Cardiac septum (tissue), 1 donor: ENCODE measurements at regions not wholly inside any gene's neighbourhood (a gene's known extent, or its start where the extent isn't known, plus 50 kb on each side); places are given as distances from the start of the nearest gene placed in this dataset.
"Not testable (repeated sequence)": the region's sequence is repeated elsewhere in the genome, so short reads cannot be mapped to it uniquely, and the experiment has no call there.

Experiments used
- DNase-seq: peaks from one replicate; pipeline ENCODE4 v3.0.0-alpha.2; 2020; ENCODE audit warnings: low spot score
- intact Hi-C: fragments of 100-400 bp; cut with DNase I; formaldehyde crosslinking; loops from one replicate; pipeline ENCODE4 v1.14.0; 2022
- donor health status: DM: no; HTN: no; CAD: no.

DNA sequence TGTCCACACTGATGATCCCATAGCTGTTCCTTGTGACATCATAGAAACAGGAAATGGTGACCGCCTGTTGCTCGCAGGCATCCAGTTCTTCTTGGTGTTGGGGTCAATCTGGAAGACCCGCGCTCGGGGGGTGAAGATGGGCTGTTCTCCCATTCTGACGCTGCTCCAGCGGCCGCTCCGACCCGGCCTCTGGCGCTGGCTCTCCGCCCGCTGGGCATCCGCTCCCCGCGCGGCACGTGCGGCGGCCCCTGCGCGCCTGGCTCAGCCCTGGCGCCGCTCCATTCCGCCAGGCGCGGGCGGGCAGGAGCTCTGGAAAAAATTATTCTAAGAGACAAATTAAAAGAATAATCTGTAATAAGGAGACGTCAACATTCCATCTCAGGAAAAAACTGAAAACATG is 761.1 kb downstream of the TMEM121 start:
- intact Hi-C loops, result no loop called here
- DNase-seq, result no peak

DNA sequence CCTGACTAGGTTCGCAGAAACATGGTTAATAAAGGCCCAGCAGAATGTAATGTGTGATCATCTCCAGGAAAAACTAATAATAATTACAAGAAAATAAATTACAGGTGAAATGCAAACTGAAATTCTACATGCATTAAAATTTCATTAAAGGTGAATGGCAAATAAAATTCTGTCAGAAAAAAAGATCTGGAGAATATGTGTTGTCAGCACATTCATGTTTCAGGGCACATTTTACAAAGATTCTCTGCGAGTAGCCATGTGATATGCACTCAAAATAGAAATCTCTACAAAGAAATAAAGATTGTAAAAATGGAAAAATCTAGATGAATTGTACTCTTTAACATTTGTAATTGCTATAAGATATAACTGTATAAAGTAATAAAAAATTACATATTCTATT is 765.2 kb downstream of the TMEM121 start:
- no peak for DNase-seq
- intact Hi-C loops, result no loop called here

DNA sequence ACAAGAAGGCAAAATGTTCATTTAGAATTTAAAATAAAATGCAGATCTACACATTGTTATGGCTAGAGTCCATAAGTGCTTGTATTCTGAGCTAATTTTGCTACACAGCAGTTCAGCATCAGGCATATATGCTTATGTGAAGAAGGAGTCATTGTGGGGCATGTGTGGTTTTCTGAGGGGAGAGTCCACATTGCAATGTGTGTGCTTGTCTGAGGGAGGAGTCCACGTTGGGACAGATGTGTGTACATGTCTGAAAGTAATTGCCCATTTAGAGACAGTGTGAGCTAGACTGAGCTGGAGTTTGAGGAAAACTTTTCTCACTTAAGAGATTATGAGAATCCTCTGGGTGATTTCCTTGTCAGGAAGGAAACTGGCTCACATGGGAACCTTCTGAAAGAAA is 767.9 kb downstream of the TMEM121 start:
- intact Hi-C loops, result no loop called here
- no peak for DNase-seq

DNA sequence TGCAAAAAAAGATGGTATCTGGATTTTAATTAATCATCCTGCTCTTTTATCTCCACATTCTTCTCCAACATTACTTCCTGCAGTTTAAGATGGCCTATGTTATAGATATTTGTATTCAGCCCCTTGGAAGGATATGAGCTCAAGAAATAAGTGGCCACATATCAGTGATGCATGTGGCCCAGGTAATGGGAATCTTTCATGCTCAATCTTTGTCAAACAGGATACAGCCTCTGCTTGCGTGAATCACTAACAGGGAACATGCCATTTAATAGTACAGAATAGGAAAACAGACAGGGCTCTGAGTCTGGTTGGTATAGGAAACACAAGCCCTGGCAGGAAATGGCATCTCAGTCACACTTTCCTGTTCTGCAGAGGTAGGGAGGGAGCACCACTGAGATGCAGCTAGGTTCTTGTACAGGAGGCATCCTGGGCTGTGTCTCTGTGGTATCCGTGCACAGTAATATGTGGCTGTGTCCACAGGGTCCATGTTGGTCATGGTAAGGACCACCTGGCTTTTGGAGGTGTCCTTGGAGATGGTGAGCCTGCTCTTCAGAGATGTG is 774.6 kb downstream of the TMEM121 start:
- intact Hi-C loops, DNase-seq: not testable (repeated sequence)

DNA sequence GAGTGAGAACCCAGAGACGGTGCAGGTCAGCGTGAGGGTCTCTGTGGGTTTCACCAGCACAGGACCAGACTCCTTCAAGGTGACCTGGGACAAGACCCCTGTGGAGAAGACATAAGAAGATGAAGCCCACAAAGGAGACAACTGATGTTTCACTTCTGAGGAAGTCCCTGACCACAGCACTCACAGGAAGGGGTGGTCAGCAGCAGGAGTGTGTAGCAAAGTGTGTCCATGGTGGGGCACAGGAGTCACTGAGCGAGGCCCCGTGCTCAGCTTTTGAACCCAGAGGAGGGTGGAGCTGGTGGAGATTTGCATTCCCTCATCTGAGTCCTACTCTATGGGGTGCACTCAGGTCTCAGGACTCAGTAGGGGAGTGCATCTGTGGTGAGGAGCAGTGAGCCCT is 775.2 kb downstream of the TMEM121 start:
- DNase-seq, intact Hi-C loops: not testable (repeated sequence)

DNA sequence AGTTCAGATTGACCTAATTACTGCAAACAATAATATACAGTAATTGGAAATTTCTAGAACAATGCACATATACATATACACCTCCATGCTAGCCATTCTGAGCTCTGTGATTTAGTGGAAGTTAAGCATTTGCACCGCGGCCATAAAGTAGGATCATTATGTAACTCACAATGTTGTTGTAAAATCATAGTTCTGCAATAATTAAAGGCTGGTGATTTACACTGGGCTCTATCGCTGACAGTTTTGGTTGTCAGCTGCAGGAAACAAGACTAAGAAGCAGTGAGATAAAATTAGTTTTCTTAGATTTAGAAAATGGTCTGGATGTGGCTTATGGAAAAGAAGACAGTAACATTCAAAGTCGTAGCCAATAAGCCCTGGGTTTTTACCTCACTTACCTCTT is 776.3 kb downstream of the TMEM121 start:
- intact Hi-C loops, result no loop called here

DNA sequence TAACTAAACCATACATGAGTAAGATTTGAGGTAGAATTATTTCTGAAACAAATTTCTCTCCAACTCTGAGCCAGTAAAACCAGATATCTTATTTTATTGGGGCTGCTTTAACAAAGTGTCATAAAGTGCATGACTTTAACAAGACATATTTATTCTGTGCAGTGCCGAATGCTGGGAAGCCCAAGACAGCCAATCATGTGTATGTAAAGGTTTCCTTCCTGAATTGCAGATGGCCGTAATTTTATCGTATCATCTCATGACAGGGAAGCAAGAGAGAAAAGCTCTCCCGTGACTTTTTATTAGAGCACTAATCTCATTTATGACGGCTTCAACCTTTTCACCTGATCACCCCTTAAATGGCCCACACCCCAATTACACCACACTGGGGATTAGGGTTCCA is 777.9 kb downstream of the TMEM121 start:
- no peak for DNase-seq

More for the DNA sequence above, 776.3 kb downstream of the TMEM121 start:
- no peak for DNase-seq

DNA sequence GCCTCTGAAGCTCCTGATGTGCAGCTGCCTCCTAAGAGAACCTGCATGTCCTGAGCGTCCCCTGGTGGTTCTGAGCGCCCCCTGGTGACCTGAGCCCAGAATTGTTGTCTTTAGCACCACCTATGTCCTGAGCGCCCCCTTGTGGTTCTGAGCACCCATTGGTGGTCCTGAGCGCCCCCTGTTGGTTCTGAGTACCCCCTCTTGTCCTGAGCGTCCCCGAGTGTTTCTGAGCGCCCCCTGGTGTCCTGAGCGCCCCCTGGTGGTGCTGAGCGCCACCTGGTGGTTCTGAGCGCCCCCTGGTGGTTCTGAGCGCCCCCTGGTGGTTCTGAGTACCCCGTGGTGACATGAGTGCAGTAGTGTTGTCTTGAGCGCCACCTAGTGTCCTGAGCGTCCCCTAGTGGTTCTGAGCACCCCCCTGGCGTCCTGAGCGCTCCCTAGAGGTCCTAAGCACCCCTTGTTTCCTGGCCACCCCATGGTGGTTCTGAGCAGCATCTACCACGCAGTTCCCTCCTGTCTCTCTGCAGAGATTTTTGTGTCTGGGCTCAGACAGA is 782.5 kb downstream of the TMEM121 start:
- intact Hi-C loops, result no loop called here
- no peak for DNase-seq

More for the DNA sequence above, 777.9 kb downstream of the TMEM121 start:
- intact Hi-C loops, result no loop called here

DNA sequence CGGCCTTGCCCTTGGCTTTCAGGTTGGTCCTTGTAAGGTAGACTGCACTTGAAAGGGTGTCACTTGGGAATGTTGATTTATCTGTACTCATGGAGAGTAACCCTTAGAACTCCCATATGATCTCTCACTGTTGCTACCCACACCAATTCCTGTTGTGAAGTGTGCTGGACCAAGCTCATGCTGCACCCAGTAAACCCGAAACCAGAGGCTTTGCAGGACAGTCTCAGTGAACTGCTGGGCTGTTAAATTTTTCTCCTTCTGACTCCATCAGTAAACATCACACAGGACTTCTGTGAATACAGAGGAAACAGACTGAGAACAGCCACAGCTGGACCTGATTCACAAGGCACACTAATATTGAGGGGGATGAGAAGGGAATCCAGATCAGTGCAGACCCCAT is 783.0 kb downstream of the TMEM121 start:
- no peak for DNase-seq
- intact Hi-C loops, result no loop called here

DNA sequence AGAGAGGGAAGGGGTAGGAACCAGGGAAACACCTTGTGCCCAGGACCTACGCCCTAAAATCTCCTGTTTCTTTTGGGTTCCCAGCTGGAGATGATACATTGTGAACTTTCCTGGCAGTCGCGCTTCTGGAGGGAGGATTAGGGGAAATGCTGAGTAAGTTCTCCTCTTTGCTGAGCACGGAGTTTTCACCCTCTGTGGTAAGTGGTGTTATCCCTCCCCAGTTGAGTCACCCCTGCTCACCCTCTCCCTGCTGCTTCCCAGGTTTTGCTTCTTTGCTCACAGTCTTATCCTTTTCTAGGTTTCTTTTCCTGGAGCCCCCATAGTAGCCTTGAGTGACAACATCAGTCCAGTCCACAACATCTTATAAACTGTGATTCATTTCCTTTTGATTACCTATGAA is 789.1 kb downstream of the TMEM121 start:
- DNase-seq, result no peak
- intact Hi-C loops, result no loop called here

DNA sequence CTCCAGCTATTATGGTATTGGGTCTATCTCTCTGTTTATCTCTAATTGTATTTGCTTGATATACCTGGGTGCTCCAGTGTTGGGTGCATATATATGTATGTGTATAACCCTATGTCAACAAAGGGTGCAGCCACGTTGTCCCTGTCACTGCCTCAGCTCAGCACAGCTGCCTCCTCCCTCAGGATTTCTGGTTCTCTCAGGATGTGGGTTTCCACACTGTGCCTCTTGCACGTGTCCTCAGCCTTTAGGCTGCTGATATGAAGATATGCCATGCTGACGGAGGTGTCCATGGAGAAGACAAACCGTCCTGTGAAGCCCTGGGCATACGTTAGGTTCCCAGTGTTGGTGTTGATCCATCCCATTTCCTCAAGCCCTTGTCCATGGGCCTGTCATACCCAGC is 791.2 kb downstream of the TMEM121 start:
- intact Hi-C loops, result no loop called here
- no peak for DNase-seq

DNA sequence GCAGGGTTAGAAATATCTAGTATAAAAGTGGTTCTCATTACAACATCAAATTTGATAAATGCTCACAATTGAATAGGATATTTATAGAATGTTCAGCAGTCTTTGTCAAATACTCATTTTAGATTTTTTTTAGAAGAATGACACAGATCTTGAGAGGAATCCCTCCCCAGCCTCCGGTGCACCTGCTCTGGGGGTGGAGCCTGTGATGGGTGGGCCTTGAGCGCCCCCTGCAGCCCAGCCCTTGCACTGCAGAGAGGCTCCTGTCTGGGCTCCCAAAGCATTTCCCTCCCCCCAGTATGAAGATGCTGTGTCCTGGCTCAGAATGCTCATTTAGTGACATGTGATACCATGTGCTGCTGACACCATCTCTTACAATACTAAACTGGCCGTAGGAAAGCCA is 792.3 kb downstream of the TMEM121 start:
- intact Hi-C loops, result no loop called here
- no peak for DNase-seq

DNA sequence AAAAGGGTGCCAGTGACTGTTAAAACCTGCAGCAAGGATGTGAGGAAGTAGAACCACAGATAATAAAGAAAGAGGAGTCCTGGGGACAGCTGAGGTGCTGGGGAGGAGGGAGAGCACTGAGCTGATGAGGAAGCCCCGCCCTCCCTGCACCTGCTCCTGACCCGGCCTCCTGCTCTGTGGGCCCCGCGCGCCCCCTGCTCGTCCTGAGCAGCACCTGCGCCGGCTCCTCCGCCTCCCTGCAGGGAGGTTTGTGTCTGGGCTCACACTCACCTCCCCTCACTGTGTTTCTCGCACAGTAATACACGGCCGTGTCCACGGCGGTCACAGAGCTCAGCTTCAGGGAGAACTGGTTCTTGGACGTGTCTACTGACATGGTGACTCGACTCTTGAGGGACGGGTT is 797.6 kb downstream of the TMEM121 start:
- intact Hi-C loops, DNase-seq: not testable (repeated sequence)

DNA sequence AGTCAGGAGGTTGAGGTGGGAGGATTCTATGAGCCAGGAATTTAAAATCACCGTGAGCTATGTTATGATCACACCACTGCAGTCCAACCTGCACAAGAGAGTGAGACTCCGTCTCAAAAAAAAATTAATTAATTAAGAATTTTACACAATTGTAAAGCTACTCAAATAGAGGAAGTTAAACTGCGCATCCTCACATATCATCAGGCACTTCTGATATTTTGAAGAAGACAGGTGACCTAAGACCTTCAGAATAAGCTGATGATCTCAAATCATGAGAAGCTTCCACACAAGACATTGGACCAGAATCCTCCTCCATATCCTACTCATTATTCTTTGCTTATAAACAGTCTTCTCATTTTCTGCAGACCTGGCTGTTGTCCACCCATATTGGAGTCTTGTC is 800.9 kb downstream of the TMEM121 start:
- intact Hi-C loops, result no loop called here
- DNase-seq, result no peak

DNA sequence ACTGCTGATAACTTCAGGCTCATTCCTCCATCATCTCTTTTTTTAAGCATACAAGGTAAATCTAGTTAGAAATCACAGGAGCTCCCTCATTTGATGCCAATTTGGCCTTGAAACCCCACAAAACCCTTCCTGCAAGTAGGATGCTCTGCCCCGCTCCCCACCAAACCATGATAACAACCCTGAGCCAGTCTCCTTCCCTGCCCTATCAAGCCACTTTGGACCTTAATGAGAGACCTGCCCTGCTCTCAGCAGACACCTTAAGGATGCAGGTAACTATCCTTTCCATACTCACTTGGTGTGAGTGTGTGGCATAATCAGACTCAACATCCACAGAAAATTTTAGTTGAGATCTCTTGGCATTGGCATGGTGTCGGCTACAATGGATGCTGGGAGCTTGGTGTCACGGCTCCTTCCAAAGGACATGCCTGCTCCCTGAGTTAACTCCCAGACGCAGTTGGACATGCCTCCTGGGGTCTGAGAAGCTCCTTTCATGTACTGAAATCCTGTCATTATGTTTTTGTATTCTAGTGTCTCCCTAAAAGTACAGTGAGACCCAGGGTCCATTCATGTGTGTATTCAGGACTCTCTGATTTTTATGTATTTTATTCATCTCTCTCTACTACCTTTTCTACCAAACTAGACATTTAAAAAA is 801.4 kb downstream of the TMEM121 start:
- DNase-seq, intact Hi-C loops: not testable (repeated sequence)

DNA sequence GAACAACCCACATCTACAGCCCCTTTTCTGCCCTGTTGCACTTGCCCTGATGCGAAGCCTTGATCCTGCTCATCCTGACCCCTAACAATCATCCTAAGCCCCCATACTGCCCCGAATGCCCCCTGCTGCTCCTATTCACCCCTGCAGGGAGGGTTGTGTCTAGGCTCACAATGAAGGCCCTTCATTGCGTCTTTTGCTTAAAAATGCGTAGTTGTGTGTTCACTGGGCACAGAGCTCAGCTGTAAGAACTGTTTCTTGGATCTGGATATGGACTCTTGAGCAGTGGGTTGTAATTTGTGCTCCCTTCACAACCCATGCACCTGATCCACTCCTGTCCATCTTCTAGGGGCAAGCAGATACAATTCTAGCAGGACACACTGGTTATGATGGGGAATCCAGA is 802.9 kb downstream of the TMEM121 start:
- DNase-seq, intact Hi-C loops: not testable (repeated sequence)

DNA sequence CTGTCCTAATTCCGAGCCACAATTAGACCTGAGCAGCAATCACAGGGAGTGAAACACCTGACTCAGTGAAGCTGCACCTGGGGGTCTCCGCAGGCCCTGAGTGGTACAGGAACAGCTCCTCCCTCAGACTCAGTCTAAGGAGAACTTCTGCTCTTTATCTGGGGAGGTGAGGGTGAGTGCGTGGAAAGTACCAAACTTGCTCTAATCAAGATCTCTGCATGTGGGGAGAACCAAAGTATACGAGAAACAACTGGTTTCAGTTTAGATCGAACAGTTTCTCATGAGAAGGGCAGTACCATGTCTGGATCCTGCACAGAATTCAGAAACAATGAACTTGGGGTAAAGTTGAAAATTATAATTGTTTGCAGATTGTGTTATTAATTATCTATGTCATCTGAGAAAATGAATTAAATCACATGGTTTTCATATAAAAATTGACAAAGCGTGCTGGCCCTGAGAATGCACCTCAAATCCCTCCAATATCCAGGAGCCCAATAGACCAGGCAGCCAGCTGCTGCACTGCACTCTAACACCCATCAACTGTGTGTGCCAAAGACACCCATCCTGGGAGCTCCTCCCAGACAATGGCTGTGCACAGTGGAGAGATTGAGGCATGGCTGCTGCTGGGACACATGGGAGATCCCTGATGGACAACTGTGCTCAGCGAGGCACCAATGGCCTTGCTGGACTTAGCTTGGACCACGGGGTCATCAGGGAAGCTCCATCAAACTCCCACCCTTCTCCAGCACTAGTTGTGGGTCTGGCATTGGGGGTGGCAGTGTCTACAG is 803.8 kb downstream of the TMEM121 start:
- intact Hi-C loops, result not testable (repeated sequence)
- peak; percentile 27 for DNase-seq

DNA sequence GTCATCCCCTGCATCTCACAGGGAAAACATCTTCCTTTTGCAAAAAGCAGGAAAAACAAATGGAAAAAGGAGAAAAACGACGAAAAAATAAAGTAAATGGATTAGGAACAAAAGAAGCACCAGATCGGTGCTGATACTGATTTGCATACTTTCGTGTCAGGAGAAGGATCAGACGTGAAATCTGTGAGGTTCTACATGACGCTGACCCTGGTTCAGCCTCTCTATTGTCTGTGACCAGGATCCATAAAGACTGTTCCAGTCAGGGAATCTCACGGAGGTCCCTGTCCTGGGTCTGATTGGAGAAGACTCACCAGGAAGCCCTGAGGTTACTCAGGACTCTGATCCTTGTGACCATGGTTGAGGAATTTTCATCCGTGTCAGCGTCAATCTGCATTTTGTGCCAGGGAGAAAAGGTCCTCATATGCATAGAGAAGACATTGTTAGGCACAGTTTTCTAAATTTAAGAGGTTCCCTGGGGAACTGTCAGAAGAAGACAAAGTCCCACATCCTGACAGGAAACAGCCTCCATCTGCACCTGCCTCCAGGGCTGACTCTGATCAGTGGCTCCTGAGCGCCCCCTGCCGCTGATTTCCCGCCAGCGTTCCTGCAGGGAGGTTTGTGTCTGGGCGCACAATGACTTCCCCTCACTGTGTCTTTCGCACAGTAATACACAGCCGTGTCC is 808.2 kb downstream of the TMEM121 start:
- DNase-seq, result peak; percentile 77
- intact Hi-C loops, result not testable (repeated sequence)

DNA sequence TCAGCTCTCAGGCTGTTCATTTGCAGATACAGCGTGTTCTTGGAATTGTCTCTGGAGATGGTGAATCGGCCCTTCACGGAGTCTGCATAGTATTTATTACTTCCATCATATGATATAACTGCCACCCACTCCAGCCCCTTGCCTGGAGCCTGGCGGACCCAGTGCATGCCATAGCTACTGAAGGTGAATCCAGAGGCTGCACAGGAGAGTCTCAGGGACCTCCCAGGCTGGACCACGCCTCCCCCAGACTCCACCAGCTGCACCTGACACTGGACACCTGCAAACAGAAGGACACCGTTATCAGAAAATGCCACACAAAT is 808.7 kb downstream of the TMEM121 start:
- intact Hi-C loops, DNase-seq: not testable (repeated sequence)

DNA sequence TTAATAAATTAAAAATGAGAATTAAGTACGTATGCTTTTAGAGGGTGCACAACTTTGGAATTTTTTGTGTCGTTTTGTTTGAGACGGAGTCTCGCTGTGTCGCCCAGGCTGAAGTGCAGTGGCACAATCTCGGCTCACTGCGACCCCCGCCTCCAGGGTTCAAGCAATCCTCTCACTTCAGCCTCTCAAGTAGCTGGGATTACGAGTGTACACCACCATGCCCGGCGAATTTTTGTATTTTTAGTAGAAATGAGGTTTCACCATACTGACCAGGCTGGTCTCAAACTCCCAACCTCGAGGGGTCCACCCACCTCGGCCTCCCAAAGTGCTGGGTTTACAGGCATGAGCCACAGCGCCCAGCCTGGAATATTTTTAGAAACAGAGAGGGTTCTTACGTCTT is 812.4 kb downstream of the TMEM121 start:
- intact Hi-C loops, DNase-seq: not testable (repeated sequence)
